ENCODE measurements at regions not wholly inside any gene's neighbourhood (a gene's known extent, or its start where the extent isn't known, plus 50 kb on each side); places are given as distances from the start of the nearest gene placed in this dataset.

- TF ChIP-seq STAT1 (IDR thresholded peaks at IDR 0.05; ENCODE audit: unreplicated experiment) (no peak), POLR2AphosphoS5 (IDR thresholded peaks at IDR 0.05; ENCODE audit: low read depth) (no peak), CTCF (conservative IDR thresholded peaks at IDR 0.05; ENCODE audit: low read depth in 2 of 2) (no peak), CREB1 (CRISPR knock-in tag; IDR thresholded peaks at IDR 0.05; ENCODE audit: low read depth) (no peak), JUNB (IDR thresholded peaks at IDR 0.05; ENCODE audit: unreplicated experiment) (no peak)
Observed at GRCh38 chr12:107258780-107259179, 165.4 kb upstream of the CRY1 start.

Data from GM23338 (cell line).